GM06990 (cell line): ENCODE measurements at regions not wholly inside any gene's neighbourhood (a gene's known extent, or its start where the extent isn't known, plus 50 kb on each side); places are given as distances from the start of the nearest gene placed in this dataset.

Experiments used
- DNase-seq: peaks from one replicate; pipeline ENCODE4 v3.0.0-alpha.2; 2011; ENCODE audit not compliant: insufficient read length; ENCODE audit errors: extremely low read depth
- H3K27me3 ChIP-seq: replicated peaks from 2 replicates; pipeline ENCODE4 v1.6.0; 2011; ENCODE audit warnings: low read length; ENCODE audit not compliant: control insufficient read depth, insufficient read depth
- H3K36me3 ChIP-seq: 2 replicates; pipeline ENCODE4 v1.5.1; 2011; ENCODE audit warnings: low read length; ENCODE audit not compliant: control insufficient read depth, insufficient read depth
- H3K4me3 ChIP-seq: replicated peaks from 2 replicates; pipeline ENCODE4 v1.5.1; 2011; ENCODE audit warnings: low read depth, mild to moderate bottlenecking, control low read depth, low read length
- CTCF ChIP-seq: IDR thresholded peaks from 2 replicates; pipeline ENCODE4 v1.5.1; 2011; ENCODE audit warnings: low read length, control low read depth, mild to moderate bottlenecking, inconsistent platforms; ENCODE audit not compliant: insufficient read depth, poor library complexity, severe bottlenecking

- Histone ChIP-seq H3K27me3 (no peaks in the 10 kb centered on the region), H3K4me3 (no peak overlapping the region), H3K36me3 (no peaks in the 10 kb centered on the region)
- no peak for DNase-seq
- no peak for TF ChIP-seq CTCF
Measured at GRCh38 chr1:78223417-78224215, 177.8 kb downstream of the GIPC2 start.

- Histone ChIP-seq H3K27me3 (no peaks in the 10 kb centered on the region), H3K36me3 (no peaks in the 10 kb centered on the region), H3K4me3 (no peak overlapping the region)
- DNase-seq, result no peak
- TF ChIP-seq CTCF, result no peak
Measured at GRCh38 chr1:78224246-78224785, 178.6 kb downstream of the GIPC2 start.

- no peak for DNase-seq
- no peak for TF ChIP-seq CTCF
- no peak overlapping the region for H3K4me3 ChIP-seq
- no peaks in the 10 kb centered on the region for H3K36me3 ChIP-seq
- no peaks in the 10 kb centered on the region for H3K27me3 ChIP-seq
Measured at GRCh38 chr1:78224861-78225552, 179.2 kb downstream of the GIPC2 start.

- no peaks in the 10 kb centered on the region for H3K27me3 ChIP-seq
- DNase-seq, result no peak
- no peak for TF ChIP-seq CTCF
- no peak overlapping the region for H3K4me3 ChIP-seq
- no peaks in the 10 kb centered on the region for H3K36me3 ChIP-seq
Measured at GRCh38 chr1:78226784-78227183, 181.0 kb downstream of the GIPC2 start.

GRCh38 chr1:78227705-78228635 is 182.2 kb downstream of the GIPC2 start:
- TF ChIP-seq CTCF, result no peak
- no peaks in the 10 kb centered on the region for H3K36me3 ChIP-seq
- no peaks in the 10 kb centered on the region for H3K27me3 ChIP-seq
- no peak overlapping the region for H3K4me3 ChIP-seq
- no peak for DNase-seq
